Activated CD4-positive, CD25-positive, alpha-beta regulatory T cell treated with anti-CD3 and anti-CD28 coated beads, Interleukin-2, amount 50 U/mL, for 16 hours (primary cell): ENCODE measurements at regions not wholly inside any gene's neighbourhood (a gene's known extent, or its start where the extent isn't known, plus 50 kb on each side); places are given as distances from the start of the nearest gene placed in this dataset.

Experiments
- DNase-seq: peaks from one replicate; pipeline ENCODE4 v3.0.0-alpha.2; 2020; ENCODE audit warnings: low read depth, low spot score

- DNase-seq, result no peak
Measured at GRCh38 chr6:141165002-141165665, 967.6 kb upstream of the GJE1 start.

GRCh38 chr6:141164042-141164743 lies 968.5 kb upstream of the GJE1 start:
- DNase-seq, result no peak

- no peak for DNase-seq
Measured at GRCh38 chr6:141163107-141163506, 969.6 kb upstream of the GJE1 start.

GRCh38 chr6:141158740-141159139 lies 974.0 kb upstream of the GJE1 start:
- DNase-seq, result no peak

GRCh38 chr6:141153563-141153962 lies 979.2 kb upstream of the GJE1 start:
- DNase-seq, result no peak

GRCh38 chr6:141152951-141153350 lies 979.8 kb upstream of the GJE1 start:
- DNase-seq, result no peak

- no peak for DNase-seq
Measured at GRCh38 chr6:141151710-141152417, 980.9 kb upstream of the GJE1 start.

- no peak for DNase-seq
Measured at GRCh38 chr6:141141870-141142269, 990.9 kb upstream of the GJE1 start.

- DNase-seq, result no peak
Measured at GRCh38 chr6:141140905-141141304, 991.8 kb upstream of the GJE1 start.

- DNase-seq, result no peak
Measured at GRCh38 chr6:141139461-141139860, 993.3 kb upstream of the GJE1 start.

- no peak for DNase-seq
Measured at GRCh38 chr6:141134723-141135122, 998.0 kb upstream of the GJE1 start.

GRCh38 chr6:141133836-141134235 lies 998.9 kb upstream of the GJE1 start:
- no peak for DNase-seq

- no peak for DNase-seq
Measured at GRCh38 chr6:141133346-141133745, 999.4 kb upstream of the GJE1 start.

- DNase-seq, result no peak
Measured at GRCh38 chr6:141131616-141132015, 1001.1 kb upstream of the GJE1 start.

- no peak for DNase-seq
Measured at GRCh38 chr6:141123497-141123896, 1009.2 kb upstream of the GJE1 start.

GRCh38 chr6:141123049-141123448 lies 1009.7 kb upstream of the GJE1 start:
- no peak for DNase-seq

GRCh38 chr6:141118991-141119390 lies 1013.7 kb upstream of the GJE1 start:
- no peak for DNase-seq

- no peak for DNase-seq
Measured at GRCh38 chr6:141117874-141118273, 1014.9 kb upstream of the GJE1 start.

- no peak for DNase-seq
Measured at GRCh38 chr6:141110481-141110880, 1022.2 kb upstream of the GJE1 start.

- no peak for DNase-seq
Measured at GRCh38 chr6:141107591-141108160, 1025.0 kb upstream of the GJE1 start.

GRCh38 chr6:141105481-141105880 lies 1027.2 kb upstream of the GJE1 start:
- no peak for DNase-seq

GRCh38 chr6:141103246-141103645 lies 1029.5 kb upstream of the GJE1 start:
- DNase-seq, result no peak
